Cardiac muscle cell (in vitro differentiated cells and primary cell): ENCODE measurements at regions not wholly inside any gene's neighbourhood (a gene's known extent, or its start where the extent isn't known, plus 50 kb on each side); places are given as distances from the start of the nearest gene placed in this dataset.

ENCODE experiments used
- DNase-seq, 2 donors: peaks; one replicate each; pipeline versions ENCODE4 v3.0.0 to v3.0.0-alpha.2; 2010 to 2017; ENCODE audit warnings: low read depth in 1 of 2, low spot score in 1 of 2
- H3K27ac ChIP-seq: fragments of 200-600 bp; sonication (generic); 2 replicates; pipeline ENCODE4 v1.5.1; 2016
- H3K27me3 ChIP-seq: fragments of 200-600 bp; sonication (generic); 2 replicates; pipeline ENCODE4 v1.6.0; 2016; ENCODE audit warnings: control low read depth
- H3K36me3 ChIP-seq: fragments of 200-600 bp; sonication (generic); 2 replicates; pipeline ENCODE4 v1.5.1; 2016; ENCODE audit warnings: control low read depth
- H3K4me1 ChIP-seq: fragments of 200-600 bp; sonication (generic); 2 replicates; pipeline ENCODE4 v1.8.1; 2017; ENCODE audit warnings: low read depth, mild to moderate bottlenecking, mixed run types
- H3K4me3 ChIP-seq: fragments of 200-600 bp; sonication (generic); 2 replicates; pipeline ENCODE4 v1.5.1; 2016; ENCODE audit warnings: mild to moderate bottlenecking
- H3K9me3 ChIP-seq: fragments of 200-600 bp; sonication (generic); 2 replicates; pipeline ENCODE4 v1.5.1; 2017; ENCODE audit warnings: low read depth, mild to moderate bottlenecking, control low read depth
- CTCF ChIP-seq: IDR thresholded peaks from 2 replicates; pipeline ENCODE4 v1.5.1; 2012; ENCODE audit warnings: low read depth, mild to moderate bottlenecking, low read length

GRCh38 chr13:72435251-72435650 lies 292.2 kb downstream of the MZT1 start:
- no peaks in the 10 kb centered on the region for H3K4me1 ChIP-seq
- no peak overlapping the region for H3K27ac ChIP-seq
- no peaks in the 10 kb centered on the region for H3K36me3 ChIP-seq
- H3K27me3 ChIP-seq, result no peaks in the 10 kb centered on the region
- TF ChIP-seq CTCF, result no peak
- DNase-seq, result no peak
- H3K4me3 ChIP-seq, result no peak overlapping the region
- H3K9me3 ChIP-seq, result no peaks in the 10 kb centered on the region

- Histone ChIP-seq H3K9me3 (no peaks in the 10 kb centered on the region), H3K36me3 (no peaks in the 10 kb centered on the region), H3K4me1 (peaks cover 6% of the 10 kb centered on the region), H3K27ac (no peak overlapping the region), H3K4me3 (no peak overlapping the region), H3K27me3 (no peaks in the 10 kb centered on the region)
- TF ChIP-seq CTCF, result no peak
- DNase-seq, result no peak
Measured at GRCh38 chr13:72431981-72432682, 295.3 kb downstream of the MZT1 start.

GRCh38 chr13:72430923-72431322 lies 296.5 kb downstream of the MZT1 start:
- Histone ChIP-seq H3K4me1 (peaks cover 6% of the 10 kb centered on the region), H3K27me3 (no peaks in the 10 kb centered on the region), H3K27ac (no peak overlapping the region), H3K9me3 (no peaks in the 10 kb centered on the region), H3K36me3 (no peaks in the 10 kb centered on the region), H3K4me3 (no peak overlapping the region)
- TF ChIP-seq CTCF, result no peak
- DNase-seq, result no peak

- H3K36me3 ChIP-seq, result no peaks in the 10 kb centered on the region
- DNase-seq, result peak in 1 of 2 donors; percentile 5
- no peak overlapping the region for H3K27ac ChIP-seq
- H3K27me3 ChIP-seq, result no peaks in the 10 kb centered on the region
- TF ChIP-seq CTCF, result no peak
- H3K9me3 ChIP-seq, result no peaks in the 10 kb centered on the region
- H3K4me3 ChIP-seq, result no peak overlapping the region
- peaks cover 6% of the 10 kb centered on the region for H3K4me1 ChIP-seq
Measured at GRCh38 chr13:72427757-72428528, 299.5 kb downstream of the MZT1 start.

GRCh38 chr13:72424059-72424458 lies 303.4 kb downstream of the MZT1 start:
- Histone ChIP-seq H3K4me3 (no peak overlapping the region), H3K27ac (no peak overlapping the region), H3K36me3 (no peaks in the 10 kb centered on the region), H3K9me3 (no peaks in the 10 kb centered on the region), H3K4me1 (peaks cover 6% of the 10 kb centered on the region), H3K27me3 (no peaks in the 10 kb centered on the region)
- no peak for TF ChIP-seq CTCF
- no peak for DNase-seq
